ENCODE measurements at regions not wholly inside any gene's neighbourhood (a gene's known extent, or its start where the extent isn't known, plus 50 kb on each side); places are given as distances from the start of the nearest gene placed in this dataset.

- no peak; a peak in 1 of 4 replicates for TF ChIP-seq CTCF (IDR thresholded peaks at IDR 0.05; ENCODE audit: control extremely low read depth in 1 of 3, insufficient read depth in 1 of 3, low read depth in 1 of 3, low read length in 3 of 3)
- no peak for TF ChIP-seq POLR2A (IDR thresholded peaks at IDR 0.05; ENCODE audit: control extremely low read depth in 1 of 2, low read depth in 2 of 2, low read length in 2 of 2)
- no peak for TF ChIP-seq EZH2 (IDR thresholded peaks at IDR 0.05; ENCODE audit: low read depth, low read length, severe bottlenecking)
- TF ChIP-seq YY1 (IDR thresholded peaks at IDR 0.05; ENCODE audit: low read depth, low read length), result no peak
- no peak for TF ChIP-seq EP300 (IDR thresholded peaks at IDR 0.05; ENCODE audit: borderline replicate concordance in 1 of 2, low read depth in 2 of 2, low read length in 2 of 2)
- TF ChIP-seq JUND (IDR thresholded peaks at IDR 0.05; ENCODE audit: low read length), result no peak
These were observed 58.8 kb downstream of the GNG10 start for GRCh38 chr9:111720174-111720573.
